ENCODE measurements at regions not wholly inside any gene's neighbourhood (a gene's known extent, or its start where the extent isn't known, plus 50 kb on each side); places are given as distances from the start of the nearest gene placed in this dataset.
"Not testable (repeated sequence)": the region's sequence is repeated elsewhere in the genome, so short reads cannot be mapped to it uniquely, and the experiment has no call there.

DNA sequence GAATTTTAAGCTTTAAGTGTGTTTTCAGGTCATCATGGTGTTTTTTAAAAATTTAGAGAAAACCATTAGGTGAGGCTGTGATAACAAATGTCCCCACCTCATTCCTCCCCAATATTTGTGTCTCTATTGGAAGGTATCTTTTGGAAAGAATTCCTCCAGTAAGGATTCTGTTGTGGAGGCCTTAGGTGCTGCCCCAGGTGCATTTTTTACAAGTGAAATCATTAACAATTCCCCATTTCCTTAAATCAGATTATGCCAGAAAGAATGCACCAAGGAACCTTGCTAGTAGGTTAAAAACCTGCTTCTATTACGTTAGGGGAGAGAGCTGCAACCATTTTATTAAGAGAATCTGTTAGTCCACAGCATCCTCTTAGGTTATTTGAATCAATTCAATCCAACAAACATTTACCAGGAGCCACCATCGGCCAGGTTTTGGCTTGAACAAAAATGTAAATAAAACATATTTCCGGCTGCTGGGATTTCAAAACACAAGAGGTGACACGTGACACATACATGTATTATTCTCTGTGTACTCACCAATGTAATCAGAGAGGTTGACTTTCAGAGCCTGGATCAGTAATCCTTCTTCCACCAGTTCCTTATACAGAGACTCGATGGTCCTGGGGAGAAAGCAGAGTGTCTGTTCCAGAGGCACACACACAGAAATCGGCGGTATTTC, 112.5 kb upstream of the ASB18 start:
- Mint-ChIP-seq H3K27ac (no peak overlapping the region), H3K4me3 (no peak overlapping the region), H3K4me1 (ENCODE audit: low read depth) (peaks cover 4% of the 10 kb centered on the region), H3K36me3 (ENCODE audit: low read depth) (no peaks in the 10 kb centered on the region), H3K27me3 (peaks cover 31% of the 10 kb centered on the region), H3K9me3 (no peaks in the 10 kb centered on the region)
- ATAC-seq (no peak), DNase-seq (no peak)
- TF ChIP-seq, protein P1, sequence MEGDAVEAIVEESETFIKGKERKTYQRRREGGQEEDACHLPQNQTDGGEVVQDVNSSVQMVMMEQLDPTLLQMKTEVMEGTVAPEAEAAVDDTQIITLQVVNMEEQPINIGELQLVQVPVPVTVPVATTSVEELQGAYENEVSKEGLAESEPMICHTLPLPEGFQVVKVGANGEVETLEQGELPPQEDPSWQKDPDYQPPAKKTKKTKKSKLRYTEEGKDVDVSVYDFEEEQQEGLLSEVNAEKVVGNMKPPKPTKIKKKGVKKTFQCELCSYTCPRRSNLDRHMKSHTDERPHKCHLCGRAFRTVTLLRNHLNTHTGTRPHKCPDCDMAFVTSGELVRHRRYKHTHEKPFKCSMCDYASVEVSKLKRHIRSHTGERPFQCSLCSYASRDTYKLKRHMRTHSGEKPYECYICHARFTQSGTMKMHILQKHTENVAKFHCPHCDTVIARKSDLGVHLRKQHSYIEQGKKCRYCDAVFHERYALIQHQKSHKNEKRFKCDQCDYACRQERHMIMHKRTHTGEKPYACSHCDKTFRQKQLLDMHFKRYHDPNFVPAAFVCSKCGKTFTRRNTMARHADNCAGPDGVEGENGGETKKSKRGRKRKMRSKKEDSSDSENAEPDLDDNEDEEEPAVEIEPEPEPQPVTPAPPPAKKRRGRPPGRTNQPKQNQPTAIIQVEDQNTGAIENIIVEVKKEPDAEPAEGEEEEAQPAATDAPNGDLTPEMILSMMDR (IDR thresholded peaks at IDR 0.05), result no peak
- POLR2A ChIA-PET, result no interaction called here
- CTCF ChIA-PET, result no interaction called here
- intact Hi-C loops (cut with micrococcal nuclease), result no loop called here

- ChIA-PET CTCF (no interaction called here), POLR2A (no interaction called here)
- Mint-ChIP-seq H3K9me3 (no peaks in the 10 kb centered on the region), H3K27me3 (peaks cover 12% of the 10 kb centered on the region), H3K4me3 (no peak overlapping the region), H3K27ac (no peak overlapping the region), H3K36me3 (ENCODE audit: low read depth) (no peaks in the 10 kb centered on the region), H3K4me1 (ENCODE audit: low read depth) (peaks cover under 1% of the 10 kb centered on the region)
- no peak for DNase-seq
- intact Hi-C loops (cut with micrococcal nuclease), result no loop called here
- TF ChIP-seq, protein P1 (IDR thresholded peaks at IDR 0.05), result no peak
- ATAC-seq, result no peak
Measured at GRCh38 chr2:236380051-236380612, 115.9 kb upstream of the ASB18 start.

DNA sequence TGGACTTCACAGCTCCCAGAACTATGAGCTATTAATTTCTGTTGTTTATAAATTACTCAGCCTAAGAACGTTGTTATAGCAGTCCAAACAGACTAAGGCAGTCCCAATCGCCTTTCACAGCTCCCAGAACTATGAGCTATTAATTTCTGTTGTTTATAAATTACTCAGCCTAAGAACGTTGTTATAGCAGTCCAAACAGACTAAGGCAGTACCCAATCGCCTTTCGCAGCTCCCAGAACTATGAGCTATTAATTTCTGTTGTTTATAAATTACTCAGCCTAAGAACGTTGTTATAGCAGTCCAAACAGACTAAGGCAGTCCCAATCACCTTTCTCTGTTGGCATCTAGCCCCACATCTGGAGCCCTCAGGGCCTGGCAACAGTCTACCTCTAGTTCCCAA, 117.0 kb upstream of the ASB18 start:
- H3K36me3 Mint-ChIP-seq (ENCODE audit: low read depth); H3K27me3 Mint-ChIP-seq; H3K9me3 Mint-ChIP-seq; H3K27ac Mint-ChIP-seq; POLR2A ChIA-PET; intact Hi-C loops (cut with micrococcal nuclease); H3K4me1 Mint-ChIP-seq (ENCODE audit: low read depth); ATAC-seq; CTCF ChIA-PET; DNase-seq; H3K4me3 Mint-ChIP-seq: not testable (repeated sequence)

GRCh38 chr2:236389284-236390216, 125.3 kb upstream of the ASB18 start:
- CTCF ChIA-PET; DNase-seq; intact Hi-C loops (cut with micrococcal nuclease); H3K9me3 Mint-ChIP-seq; H3K27ac Mint-ChIP-seq; POLR2A ChIA-PET; ATAC-seq; H3K27me3 Mint-ChIP-seq; H3K4me3 Mint-ChIP-seq; H3K36me3 Mint-ChIP-seq (ENCODE audit: low read depth); H3K4me1 Mint-ChIP-seq (ENCODE audit: low read depth): not testable (repeated sequence)

DNA sequence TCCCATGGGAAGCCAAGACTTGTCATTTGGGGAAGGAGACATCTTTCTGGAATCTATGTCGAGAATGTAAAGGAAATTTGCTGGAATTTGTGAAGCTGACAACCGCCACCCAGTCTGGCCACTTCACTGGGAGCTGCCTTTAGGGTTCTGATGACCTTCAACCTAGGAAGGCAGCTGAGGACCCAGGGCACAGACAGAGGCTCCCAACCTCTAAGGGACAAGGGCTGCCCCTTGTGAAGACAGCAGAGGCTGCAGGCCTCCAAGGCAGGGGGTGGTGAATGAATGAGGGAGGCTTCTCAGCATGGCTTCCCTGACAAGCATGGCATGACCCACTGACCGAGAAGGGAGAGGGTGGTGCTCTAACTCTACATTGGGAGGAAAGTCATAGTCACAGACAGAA, 128.9 kb upstream of the ASB18 start:
- ATAC-seq, result no peak
- H3K27me3 Mint-ChIP-seq, result peaks cover 2% of the 10 kb centered on the region
- H3K9me3 Mint-ChIP-seq, result no peaks in the 10 kb centered on the region
- H3K36me3 Mint-ChIP-seq (ENCODE audit: low read depth), result no peaks in the 10 kb centered on the region
- ChIA-PET CTCF (interaction anchor here (0.6 kb wide), 1 partner anchor 72 kb away, joined by 3 read pairs; no protein-coding TSS in a partner anchor), POLR2A (no interaction called here)
- no peak overlapping the region for H3K4me3 Mint-ChIP-seq
- intact Hi-C loops (cut with micrococcal nuclease), result no loop called here
- no peak overlapping the region for H3K27ac Mint-ChIP-seq
- H3K4me1 Mint-ChIP-seq (ENCODE audit: low read depth), result no peaks in the 10 kb centered on the region
- TF ChIP-seq, protein P1 (IDR thresholded peaks at IDR 0.05), result no peak
- no peak for DNase-seq

All from activated CD8-positive, alpha-beta T cell treated with anti-CD3 and anti-CD28 coated beads for 36 hours (primary cell).